ENCODE measurements at regions not wholly inside any gene's neighbourhood (a gene's known extent, or its start where the extent isn't known, plus 50 kb on each side); places are given as distances from the start of the nearest gene placed in this dataset.
"Not testable (repeated sequence)": the region's sequence is repeated elsewhere in the genome, so short reads cannot be mapped to it uniquely, and the experiment has no call there.

DNA sequence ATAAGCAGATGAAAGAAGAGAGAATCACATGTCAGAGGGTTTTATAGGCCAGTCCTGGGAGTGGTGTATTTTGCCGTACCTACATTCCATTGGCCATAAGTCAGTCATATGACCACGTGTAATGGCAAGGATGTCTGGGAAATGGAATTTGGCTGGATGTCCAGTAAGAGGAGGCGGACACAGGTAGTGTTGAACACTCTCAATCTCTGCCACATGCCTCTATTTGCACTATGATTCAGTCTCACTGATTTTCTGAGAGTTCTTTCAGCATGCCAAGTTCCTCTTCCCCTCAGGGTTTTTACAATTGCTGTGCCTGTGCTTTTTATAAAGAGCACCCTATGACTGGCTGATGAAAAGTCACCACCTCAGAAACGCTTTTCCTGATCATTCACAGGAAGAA lies 164.2 kb upstream of the GPR101 start:
- no peak for DNase-seq (ENCODE audit: low read depth)

DNA sequence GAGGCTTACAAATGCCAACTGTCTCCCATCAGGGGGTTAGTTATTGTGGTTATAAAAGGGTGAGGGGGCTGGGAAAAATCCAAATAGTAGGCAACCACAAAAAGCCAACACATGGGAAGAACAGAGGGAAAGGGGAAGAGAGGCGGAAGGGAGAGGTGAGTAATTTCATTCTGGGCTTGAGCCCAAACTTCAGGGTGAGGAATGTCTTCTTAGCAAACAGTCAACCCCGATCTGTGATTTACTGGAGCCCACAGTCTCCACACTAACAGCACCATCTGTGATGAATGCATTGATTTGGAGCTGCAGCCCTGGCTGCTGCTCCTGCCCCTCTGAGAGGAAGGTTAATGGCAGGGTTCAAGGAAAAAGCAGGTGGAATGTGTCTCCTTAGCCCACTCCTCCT lies 162.2 kb upstream of the GPR101 start:
- no peak for DNase-seq (ENCODE audit: low read depth)

GRCh38 chrX:137195296-137195695 lies 161.5 kb upstream of the GPR101 start:
- no peak for DNase-seq (ENCODE audit: low read depth)

- peak; percentile 0 for DNase-seq (ENCODE audit: low read depth)
Measured at GRCh38 chrX:137194164-137194563, 160.4 kb upstream of the GPR101 start.

DNA sequence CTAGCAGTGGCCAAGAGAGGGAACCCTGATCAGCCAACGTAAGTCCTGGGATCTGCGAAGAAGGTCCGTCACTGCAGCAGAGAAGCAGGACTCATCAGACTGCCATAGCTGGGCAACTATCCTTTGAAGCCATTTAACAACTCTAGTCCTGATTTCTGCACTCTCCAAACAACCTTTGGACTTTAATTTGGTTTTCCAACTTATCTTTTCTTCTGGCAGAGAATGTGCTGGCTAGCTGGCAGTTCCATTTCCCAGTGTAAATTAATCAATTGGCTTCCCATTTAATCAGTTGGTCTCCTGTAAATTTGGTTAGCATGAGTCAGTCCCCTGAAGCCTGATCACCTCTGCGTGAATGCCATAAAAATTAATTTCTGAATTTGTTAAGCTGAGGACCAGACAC lies 153.7 kb upstream of the GPR101 start:
- no peak for DNase-seq (ENCODE audit: low read depth)

- DNase-seq (ENCODE audit: low read depth) = no peak
Measured at GRCh38 chrX:137178392-137178791, 144.6 kb upstream of the GPR101 start.

GRCh38 chrX:137172317-137172948 lies 138.6 kb upstream of the GPR101 start:
- DNase-seq (ENCODE audit: low read depth) = no peak

DNA sequence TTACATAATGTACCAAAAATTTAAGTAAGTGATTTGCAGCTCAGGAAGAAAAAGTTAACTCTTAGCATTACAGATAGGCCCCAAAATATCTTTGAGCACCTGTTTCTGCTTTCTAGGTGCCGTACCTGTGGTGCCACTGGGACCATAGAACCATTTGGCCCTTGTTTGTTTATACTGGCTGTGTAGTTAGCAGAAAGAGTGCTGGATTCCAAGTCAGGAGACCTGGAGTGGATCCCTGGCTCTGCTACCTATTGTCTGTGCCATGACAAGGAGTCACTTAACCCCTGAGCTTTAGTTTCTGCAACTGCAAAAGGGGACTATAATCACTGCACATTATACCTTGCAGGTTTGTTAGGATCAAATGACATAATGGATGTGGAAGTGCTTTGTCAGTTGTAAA lies 137.8 kb upstream of the GPR101 start:
- no peak for DNase-seq (ENCODE audit: low read depth)

DNA sequence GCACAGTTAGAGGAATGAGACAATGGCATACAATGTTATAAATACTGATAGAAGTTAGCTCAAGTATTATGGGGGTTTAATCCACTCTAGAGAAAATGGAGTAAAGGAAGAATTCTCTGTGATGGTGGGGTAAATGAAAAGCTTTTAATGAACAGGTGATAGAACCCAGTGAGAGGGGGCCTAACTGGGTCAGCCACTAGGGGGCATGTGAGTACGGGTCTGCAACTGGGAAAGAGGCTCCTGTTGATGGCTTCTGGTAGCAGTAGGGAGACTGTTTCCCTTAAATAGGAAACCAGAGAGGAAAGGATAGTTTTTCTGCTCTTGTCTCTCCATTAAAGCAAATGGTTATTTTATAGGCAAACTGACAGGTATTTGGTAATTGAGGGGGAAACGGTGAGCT lies 132.8 kb upstream of the GPR101 start:
- no peak for DNase-seq (ENCODE audit: low read depth)

DNA sequence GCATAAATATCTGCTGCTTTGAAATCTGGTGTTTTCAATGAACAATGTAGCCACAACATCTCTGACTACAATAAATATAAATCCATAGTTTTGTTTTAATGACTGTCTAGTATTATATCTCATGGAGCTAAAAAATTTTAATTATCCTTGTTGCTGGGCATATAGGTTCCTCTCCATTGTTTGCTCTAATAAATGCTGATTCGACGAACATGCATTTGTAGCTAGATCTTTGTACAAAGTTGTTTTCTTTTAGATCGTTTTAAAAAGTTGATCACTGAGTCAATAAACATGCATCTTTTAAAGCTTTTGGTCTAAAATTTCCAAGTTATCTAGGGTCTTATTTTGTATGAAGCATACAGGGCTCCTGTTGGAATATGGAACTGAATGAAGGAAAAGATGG lies 130.5 kb upstream of the GPR101 start:
- no peak for DNase-seq (ENCODE audit: low read depth)

DNA sequence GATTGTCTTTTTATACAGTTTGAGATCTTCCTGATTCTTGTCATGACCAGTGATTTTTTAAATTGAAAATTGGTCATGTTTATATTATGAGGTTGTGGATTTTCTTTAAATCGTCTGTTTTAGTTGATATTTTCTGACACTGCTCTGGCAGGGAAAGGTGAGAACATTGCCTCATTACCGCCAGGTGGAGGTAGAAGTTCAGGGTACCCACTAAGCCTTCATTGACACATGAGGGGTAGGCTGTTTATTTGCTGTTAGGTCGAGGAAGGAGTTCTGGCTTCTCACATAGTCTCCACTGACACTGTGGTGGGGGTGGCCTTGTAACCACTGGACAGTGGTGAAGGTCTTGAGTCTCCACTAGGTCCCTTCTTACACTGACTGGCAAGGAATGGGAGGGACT lies 117.6 kb upstream of the GPR101 start:
- no peak for DNase-seq (ENCODE audit: low read depth)

DNA sequence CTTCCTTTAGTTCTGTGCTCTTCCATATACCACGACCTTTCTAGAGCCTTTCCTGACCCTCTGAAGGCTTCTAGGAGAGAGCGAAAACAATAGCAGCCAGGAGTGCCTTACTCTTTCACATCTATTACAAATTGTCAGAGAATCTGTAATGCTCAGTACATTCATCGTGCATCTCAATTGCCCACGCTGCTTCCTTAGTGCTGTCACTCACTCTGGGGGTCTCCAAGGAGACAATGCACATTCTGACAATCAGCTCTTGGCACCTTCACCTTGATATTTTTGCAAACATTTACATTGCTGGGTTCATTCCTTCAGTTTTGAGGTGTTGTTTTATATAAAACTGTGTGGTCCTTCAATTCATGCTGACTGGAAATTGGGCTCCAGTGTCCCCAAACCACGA lies 110.1 kb upstream of the GPR101 start:
- DNase-seq (ENCODE audit: low read depth) = no peak

DNA sequence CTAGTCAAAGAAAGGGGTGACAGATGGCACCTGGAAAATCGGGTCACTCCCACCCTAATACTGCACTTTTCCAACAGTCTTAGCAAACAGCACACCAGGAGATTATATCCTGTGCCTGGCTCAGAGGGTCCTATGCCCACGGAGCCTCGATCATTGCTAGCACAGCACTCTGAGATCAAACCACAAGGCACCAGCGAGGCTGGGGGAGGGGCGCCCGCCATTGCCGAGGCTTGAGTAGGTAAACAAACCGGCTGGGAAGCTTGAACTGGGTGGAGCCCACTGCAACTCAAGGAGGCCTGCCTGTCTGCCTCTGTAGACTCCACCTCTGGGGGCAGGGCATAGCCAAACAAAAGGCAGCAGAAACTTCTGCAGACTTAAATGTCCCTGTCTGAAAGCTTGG lies 88.9 kb upstream of the GPR101 start:
- DNase-seq (ENCODE audit: low read depth) = not testable (repeated sequence)

- no peak for DNase-seq (ENCODE audit: low read depth)
Measured at GRCh38 chrX:137119049-137119448, 85.3 kb upstream of the GPR101 start.

DNA sequence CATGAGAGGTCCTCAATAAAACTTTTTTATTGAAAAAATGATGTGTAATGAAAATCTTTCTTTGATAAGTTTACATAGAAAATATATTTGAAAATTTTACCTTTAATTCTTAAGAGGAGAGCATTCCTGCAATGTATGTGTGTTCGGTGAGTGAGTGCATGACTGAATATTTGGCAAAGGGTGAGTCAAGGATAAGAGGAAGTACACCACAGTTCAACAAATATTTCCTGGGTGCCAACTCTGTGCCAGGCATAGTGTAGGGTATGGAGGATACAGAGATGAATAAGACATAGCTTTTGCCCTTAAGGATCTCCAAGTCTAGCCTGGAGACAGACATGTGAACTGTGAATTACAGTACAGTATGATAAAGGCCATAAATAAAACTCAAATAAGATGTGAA lies 84.7 kb upstream of the GPR101 start:
- DNase-seq (ENCODE audit: low read depth) = no peak

GRCh38 chrX:137118136-137118535 lies 84.3 kb upstream of the GPR101 start:
- DNase-seq (ENCODE audit: low read depth) = no peak

GRCh38 chrX:137107877-137108276 lies 74.1 kb upstream of the GPR101 start:
- DNase-seq (ENCODE audit: low read depth) = not testable (repeated sequence)

DNA sequence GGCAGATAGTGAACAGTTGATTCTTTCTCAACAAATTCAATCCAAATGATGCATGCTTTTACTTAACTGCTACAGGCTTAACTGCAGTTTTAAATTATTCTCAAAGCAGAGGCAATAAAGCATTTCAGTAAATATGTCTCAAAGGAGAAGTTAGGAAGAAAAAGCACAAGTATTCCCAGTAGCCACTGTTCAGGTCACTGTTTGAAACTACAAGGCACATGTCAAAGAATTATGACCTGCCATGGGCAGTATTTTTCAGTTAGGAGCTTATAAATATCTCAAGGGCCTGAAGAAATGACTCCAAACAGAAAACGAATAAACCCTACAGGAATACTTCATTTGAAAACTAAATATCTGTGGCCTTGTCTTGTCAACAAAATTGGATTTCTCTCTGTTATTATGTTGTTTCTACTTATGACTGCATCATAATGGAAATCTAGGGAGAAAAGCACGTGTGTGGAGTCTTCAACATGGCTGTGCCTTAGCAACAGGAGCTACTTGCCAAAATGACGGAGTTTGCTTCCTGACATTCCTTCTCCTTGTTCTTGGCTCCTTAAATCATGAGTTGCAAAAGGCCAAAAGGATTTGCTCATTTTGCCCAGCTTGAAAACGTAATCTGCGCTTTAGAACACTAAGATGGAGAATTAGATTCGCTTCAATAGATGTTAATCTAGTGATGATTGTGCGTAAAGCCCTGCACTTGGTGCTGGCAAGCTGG lies 67.6 kb upstream of the GPR101 start:
- no peak for DNase-seq (ENCODE audit: low read depth)
